ENCODE measurements at regions not wholly inside any gene's neighbourhood (a gene's known extent, or its start where the extent isn't known, plus 50 kb on each side); places are given as distances from the start of the nearest gene placed in this dataset.

- H3K4me3 ChIP-seq (ENCODE audit: low read depth, low read length): no peak overlapping the region
- TF ChIP-seq CTCF (IDR thresholded peaks at IDR 0.05; ENCODE audit: insufficient read depth, low read depth, low read length, missing control alignments): no peak
- DNase-seq (ENCODE audit: low read depth): no peak
Observed at GRCh38 chr15:58285212-58285920, 146.4 kb upstream of the LIPC start.

- TF ChIP-seq CTCF (IDR thresholded peaks at IDR 0.05; ENCODE audit: insufficient read depth, low read depth, low read length, missing control alignments): no peak
- H3K4me3 ChIP-seq (ENCODE audit: low read depth, low read length): no peak overlapping the region
- no peak for DNase-seq (ENCODE audit: low read depth)
Observed at GRCh38 chr15:58285921-58286278, 145.9 kb upstream of the LIPC start.

- no peak for DNase-seq (ENCODE audit: low read depth)
- no peak overlapping the region for H3K4me3 ChIP-seq (ENCODE audit: low read depth, low read length)
- TF ChIP-seq CTCF (IDR thresholded peaks at IDR 0.05; ENCODE audit: insufficient read depth, low read depth, low read length, missing control alignments): no peak
Observed at GRCh38 chr15:58286523-58286922, 145.3 kb upstream of the LIPC start.

GRCh38 chr15:58287891-58288290 lies 143.9 kb upstream of the LIPC start:
- no peak overlapping the region for H3K4me3 ChIP-seq (ENCODE audit: low read depth, low read length)
- DNase-seq (ENCODE audit: low read depth): no peak
- no peak for TF ChIP-seq CTCF (IDR thresholded peaks at IDR 0.05; ENCODE audit: insufficient read depth, low read depth, low read length, missing control alignments)

- DNase-seq (ENCODE audit: low read depth): no peak
- TF ChIP-seq CTCF (IDR thresholded peaks at IDR 0.05; ENCODE audit: insufficient read depth, low read depth, low read length, missing control alignments): no peak
- H3K4me3 ChIP-seq (ENCODE audit: low read depth, low read length): no peak overlapping the region
Observed at GRCh38 chr15:58288592-58288991, 143.2 kb upstream of the LIPC start.

- no peak overlapping the region for H3K4me3 ChIP-seq (ENCODE audit: low read depth, low read length)
- TF ChIP-seq CTCF (IDR thresholded peaks at IDR 0.05; ENCODE audit: insufficient read depth, low read depth, low read length, missing control alignments): no peak
- no peak for DNase-seq (ENCODE audit: low read depth)
Observed at GRCh38 chr15:58291848-58292247, 139.9 kb upstream of the LIPC start.

GRCh38 chr15:58292751-58293175 lies 139.0 kb upstream of the LIPC start:
- H3K4me3 ChIP-seq (ENCODE audit: low read depth, low read length): no peak overlapping the region
- DNase-seq (ENCODE audit: low read depth): peak; percentile 58
- TF ChIP-seq CTCF (IDR thresholded peaks at IDR 0.05; ENCODE audit: insufficient read depth, low read depth, low read length, missing control alignments): no peak
